M059J (cell line): ENCODE measurements at regions not wholly inside any gene's neighbourhood (a gene's known extent, or its start where the extent isn't known, plus 50 kb on each side); places are given as distances from the start of the nearest gene placed in this dataset.

Experiments
- DNase-seq: peaks from one replicate; pipeline ENCODE4 v3.0.0-alpha.2; 2012; ENCODE audit warnings: low read depth

DNA sequence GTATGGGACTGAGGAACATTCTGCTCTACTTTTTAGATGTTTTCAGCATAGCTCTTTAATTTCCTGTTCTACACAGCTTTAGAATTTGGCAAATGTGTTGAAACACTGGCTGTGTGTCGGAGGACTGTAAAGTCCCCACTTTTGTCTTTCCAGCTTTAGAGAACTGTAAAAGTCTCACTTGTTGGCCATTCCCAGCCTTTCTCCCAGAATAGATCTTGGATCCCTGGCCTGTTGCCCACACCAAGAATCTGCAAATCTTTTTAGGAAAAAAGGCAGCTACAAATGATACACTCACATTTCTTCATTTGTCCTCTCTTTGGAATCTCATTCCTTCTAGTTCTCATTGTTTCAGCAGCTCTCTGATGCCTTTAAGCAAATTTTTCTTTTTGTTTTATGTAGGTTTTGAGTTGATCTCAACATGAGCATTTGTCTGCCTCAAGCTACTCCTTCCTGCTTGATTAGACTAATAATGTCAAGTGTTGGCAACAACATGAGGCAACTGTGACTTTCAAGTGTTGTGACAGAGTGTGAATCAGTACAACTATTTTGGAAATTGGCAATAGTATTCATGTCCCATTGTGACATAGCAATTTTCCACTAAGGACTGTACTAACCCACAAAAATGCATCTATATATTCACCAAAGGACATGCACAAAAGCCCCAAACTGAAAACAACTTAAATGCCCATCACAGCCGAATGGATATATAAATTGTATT is 610.8 kb downstream of the EPHA4 start:
- no peak for DNase-seq

DNA sequence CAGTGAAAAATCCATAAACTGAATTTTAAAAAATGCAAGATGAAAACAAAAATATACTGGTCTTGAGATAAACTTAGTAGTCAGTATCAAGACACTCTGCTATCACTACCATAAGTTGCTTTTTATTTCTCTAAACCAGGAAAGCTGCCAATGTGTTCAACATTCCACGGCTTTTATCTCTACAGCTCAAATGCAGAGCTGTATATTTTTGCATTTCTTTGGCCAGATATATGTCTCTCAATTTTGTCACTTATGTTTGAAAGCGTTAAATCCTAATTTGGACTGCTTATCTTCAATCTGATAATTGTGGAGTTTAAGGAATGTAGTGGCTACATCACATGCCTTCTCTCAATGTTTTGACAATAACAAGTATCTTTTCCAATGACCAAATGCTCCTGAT is 609.5 kb downstream of the EPHA4 start:
- no peak for DNase-seq

DNA sequence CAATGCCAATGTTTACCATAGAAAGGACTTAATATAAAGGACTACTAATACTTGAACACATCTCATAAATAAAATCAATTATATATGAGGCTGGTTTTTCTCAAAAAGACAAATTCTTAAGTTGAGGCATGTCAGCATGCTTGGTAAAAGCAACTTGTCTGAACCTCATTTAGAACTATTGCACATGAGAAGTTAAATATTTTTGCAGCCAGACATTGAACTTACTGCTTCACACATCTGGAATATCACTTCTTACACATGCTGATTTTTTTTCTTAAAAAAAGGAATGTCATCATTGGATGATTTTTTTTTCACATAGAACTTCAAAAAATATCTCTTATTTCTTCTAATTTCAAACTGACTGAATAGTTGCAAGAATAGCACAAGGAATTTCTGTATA is 609.0 kb downstream of the EPHA4 start:
- DNase-seq, result no peak

DNA sequence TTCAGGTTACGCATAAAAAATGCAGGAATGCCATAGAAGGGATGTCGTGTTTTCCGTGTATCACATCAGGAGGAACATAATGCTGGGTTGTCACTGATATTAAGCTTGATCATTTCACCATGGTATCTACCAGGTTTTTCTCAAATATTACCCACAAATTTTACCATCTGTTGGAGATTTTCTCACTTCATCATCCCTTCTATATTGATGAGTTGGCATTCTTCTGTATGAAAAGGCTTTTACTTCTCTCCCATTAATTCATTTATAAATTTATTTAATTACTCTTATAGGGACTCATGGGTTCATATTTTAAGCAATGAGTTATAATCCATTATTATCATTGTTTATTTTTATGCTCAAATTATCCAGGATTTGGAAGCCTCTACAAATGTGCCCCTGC is 608.2 kb downstream of the EPHA4 start:
- no peak for DNase-seq

DNA sequence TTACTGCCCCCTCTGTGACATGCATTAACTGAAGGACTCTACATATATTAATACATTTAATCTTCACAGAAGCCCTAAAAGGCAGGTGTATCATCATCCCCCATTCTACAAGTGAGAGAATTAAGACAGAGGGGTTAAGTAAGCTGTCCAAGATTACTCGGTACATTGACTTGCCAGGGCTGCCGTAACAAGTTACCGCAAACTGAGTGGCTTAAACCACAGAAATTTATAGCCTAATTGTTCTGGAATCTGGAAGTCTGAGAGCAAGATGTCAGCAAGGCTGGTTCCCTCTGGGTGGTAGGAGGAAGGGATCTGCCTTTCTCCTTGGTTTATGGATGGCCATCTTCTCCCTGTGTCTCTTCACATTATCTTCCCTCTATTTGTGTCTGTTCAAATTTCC is 605.5 kb downstream of the EPHA4 start:
- peak; percentile 81 for DNase-seq

DNA sequence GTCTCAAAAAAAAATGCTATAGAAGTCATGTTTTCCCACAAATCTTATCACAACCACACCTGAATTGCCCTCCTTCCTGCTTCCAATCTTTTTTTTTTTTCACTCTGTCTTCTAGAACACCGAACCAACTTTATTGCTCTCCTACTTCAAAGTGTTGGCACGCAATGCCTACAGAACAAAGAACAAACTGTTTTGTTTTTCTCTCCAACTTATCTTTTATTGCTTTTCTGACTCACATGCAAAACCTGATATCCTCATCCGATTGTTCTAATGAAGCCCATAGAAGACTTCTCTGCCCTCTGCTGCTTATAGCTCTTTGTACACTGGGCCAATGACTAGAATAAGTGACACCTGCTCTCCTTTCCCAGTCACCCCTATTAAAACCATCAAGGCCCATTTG is 602.8 kb downstream of the EPHA4 start:
- DNase-seq, result peak; percentile 29

DNA sequence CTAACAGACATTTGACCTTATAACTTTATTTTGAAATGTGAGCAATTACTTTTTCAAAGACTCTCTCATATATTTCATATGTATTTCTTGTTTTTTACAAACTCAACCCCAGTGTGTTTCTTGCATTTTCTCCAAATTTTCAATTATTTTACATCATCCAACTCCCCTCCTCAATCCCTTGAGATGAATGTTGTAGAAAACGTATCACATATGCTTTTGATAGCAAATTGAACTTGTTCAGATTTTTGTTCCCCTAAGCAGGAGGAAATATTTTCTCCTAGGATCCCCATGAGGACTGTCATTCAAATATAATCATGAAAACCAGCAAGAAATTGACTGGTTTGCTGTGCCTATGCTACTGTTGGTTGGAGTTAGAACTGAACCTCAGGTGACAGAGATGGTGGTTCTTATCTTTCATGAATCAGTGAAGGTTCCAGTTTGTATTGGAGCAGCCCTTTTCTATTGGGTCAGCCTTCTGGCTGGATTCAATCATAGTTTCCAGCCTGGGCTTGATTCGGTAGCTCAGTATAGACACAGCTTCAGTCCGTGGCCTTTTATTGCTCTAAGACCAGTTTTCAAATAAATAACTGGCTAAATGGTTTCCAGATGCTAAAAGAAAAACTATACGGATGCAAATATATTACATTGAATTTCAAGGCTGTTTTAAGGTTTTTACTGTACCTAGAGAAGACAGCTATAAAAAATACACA is 591.0 kb downstream of the EPHA4 start:
- DNase-seq, result no peak

DNA sequence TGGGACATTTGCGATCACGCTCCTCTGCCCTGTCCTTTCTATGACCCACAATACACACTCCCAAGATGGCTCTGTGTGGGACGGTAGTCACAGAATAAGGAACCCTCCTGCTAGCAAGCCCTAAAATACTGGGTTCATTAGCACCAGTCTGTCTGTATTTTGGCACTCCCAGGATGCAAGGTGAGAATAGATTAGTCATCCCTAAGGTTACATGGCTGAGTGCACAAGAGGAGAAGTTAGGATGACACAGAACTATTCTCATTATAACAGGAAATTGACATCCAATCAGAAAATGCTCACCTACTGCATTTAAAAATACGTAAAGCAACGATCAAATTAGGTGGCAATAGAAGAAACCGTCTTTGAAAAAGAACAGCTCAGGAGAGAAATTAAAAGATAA is 590.2 kb downstream of the EPHA4 start:
- DNase-seq, result no peak

DNA sequence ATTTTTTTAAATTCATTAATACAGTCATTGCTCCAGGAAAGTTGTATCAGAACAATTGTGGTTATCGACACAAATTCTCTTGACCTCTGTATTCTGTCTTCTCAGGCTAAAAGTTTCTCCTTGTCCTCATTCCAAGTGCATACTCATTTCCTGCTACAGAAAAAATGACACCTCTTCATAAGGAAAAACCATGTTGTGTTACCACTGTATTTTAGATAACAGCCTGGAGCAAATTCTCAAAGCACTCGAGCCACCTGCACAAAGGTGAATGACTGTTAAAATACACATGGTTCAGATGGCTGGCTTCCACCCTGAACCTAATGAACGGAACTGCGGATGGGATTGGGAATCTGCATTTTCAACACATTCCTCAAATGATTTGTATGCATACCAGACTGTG is 586.5 kb downstream of the EPHA4 start:
- DNase-seq, result no peak

DNA sequence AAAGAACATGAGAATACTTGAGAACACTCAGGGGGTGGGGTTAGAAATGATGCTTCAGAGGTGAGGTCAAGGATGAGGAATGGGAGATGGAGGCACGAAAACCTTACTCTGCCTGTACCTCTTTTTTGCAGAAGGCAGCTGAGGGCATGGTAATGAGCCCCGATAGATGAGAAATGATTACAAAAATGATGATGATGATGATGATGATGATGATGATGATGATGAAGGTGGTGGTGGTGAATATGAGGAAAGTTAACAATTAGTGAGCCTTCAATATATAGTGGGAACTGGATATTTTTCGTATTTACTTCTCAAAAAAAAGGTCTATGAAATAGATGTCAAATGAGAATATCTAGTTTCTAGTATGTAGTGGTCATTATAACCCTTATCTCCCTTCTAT is 584.3 kb downstream of the EPHA4 start:
- no peak for DNase-seq

DNA sequence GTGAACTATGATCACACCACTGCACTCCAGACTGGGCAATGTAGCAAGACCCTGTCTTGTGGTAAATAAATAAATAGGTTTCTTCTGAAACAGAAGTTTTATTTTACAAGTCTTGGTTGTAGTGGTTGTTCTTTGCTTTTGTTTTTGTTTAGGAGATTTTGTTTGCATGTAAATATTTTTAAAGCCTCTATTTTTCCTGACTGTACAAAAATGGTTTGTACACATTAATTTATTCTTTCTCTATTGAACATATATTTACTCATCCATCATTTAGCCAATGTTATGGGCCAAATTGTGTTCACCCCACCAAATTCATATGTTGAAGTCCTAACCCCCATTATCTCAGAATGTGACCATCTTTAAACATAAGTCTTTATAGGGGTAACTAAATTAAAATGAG is 580.1 kb downstream of the EPHA4 start:
- DNase-seq, result no peak

DNA sequence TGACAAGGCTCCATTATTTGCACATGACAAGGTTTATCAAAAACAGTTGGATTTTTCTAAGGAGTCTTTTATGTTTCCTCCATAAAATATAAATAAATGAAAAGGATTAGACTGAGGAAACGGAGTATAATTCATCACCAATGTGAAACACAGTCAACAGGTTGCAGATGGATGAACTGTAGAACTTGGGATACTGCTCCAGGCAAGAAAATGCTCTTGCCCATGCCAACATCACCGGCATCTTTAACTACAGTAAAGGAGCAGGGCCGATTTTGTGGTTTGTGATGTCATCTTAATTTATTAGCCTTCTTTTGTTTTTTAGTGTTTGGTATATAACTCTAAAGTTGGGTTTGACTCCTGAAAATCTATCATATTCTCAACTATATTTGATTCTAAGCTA is 577.3 kb downstream of the EPHA4 start:
- DNase-seq, result peak; percentile 77

DNA sequence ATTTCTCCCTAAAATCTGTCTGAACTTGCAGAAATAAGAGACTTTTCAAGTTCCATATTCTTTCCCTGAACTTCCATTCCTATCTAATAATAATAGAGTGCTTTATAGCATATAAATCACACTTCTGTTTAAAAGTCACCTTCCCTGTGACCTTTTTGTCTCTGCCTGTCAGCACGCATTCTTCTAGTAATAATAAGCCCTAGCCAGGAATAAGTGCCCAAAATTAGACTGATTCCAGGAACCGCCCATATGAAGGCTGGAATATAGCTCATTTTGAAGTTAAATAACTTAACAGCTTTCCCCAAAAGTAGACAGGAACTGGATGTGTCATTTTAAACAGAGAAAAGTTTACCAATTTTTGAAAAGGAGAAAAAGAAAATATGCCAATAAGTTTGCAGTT is 576.5 kb downstream of the EPHA4 start:
- DNase-seq, result no peak

DNA sequence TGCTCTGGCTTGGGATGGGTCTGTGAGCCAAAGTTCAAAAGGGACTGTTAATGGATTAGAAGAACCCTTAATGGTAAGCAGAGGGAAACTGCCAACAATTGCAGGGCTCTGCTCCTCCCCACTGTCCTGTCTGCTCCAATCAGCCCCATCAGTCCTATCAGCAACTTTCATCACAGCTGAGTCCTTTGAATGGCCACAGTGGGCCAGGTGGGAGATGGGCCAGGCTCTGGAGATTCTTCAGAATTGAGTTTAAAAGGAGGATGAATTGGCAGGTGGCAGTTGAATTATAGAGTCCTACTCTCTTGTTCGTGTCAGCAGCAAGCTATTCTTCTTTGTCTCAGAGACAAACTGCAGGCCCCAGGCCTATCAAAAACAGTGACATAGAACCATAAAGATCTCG is 573.9 kb downstream of the EPHA4 start:
- DNase-seq, result no peak

DNA sequence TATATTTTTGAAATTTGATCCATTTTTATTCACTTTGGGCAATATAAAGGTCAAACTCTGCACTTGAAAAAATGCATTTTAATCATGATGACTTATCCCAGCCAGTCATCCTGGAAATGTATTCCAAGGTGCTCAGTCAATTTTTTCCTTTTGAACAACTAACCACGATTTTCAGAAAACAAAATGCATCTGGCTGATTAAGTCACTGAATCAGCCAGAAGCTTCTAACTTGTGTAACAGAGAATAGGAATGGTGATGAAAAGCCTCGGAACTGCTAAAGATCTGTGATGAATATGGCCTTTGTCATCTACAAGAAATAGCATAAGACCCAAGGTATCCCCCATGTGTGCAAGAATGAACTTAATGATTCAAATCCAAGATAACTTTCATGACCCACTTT is 572.7 kb downstream of the EPHA4 start:
- DNase-seq, result peak; percentile 57

DNA sequence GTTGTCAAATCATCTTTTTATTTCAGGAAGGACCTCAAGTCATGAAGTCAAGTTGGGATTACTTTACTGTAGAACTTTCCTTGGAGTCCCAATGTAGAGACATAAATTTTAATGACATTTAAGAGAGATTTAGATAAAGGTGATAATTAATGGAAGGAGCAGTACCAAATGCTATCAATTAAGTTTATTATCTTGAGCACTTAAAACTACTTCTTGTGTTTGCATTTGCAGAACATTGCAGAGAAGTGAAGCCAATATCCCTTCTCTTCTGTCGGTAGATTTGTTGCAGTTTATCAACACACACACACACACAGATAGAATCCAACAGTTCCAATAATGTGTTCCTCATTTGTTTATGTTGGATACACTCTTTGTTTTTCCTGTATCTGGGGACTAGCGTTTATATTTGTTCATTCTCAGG is 570.7 kb downstream of the EPHA4 start:
- DNase-seq, result no peak

DNA sequence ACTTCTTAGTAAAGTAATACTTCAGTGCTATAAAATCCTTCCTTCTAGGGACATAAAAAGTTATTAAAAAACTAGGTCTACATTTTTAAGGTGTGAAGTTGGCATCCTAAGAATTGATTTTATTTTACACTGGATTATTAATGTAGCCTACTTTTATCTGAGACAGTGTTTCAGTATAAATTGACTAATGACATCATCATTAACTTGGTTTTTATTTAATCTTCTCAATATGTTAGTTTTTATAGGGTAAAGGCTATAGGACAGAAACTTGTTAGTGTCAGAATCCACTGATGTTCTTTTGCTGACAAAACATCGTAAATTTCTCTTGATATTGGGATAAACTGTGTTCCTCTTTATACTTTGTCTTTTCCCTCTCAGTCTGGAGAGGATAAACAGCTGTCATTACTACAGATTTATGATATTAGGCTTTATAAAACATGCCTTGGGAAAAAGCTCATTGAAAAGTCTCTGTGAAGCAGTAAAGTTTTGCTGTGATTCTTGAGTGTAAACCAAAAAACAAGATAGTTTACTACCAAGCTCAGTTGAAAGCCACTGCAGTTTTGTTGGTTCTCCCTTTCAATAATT is 569.9 kb downstream of the EPHA4 start:
- no peak for DNase-seq

DNA sequence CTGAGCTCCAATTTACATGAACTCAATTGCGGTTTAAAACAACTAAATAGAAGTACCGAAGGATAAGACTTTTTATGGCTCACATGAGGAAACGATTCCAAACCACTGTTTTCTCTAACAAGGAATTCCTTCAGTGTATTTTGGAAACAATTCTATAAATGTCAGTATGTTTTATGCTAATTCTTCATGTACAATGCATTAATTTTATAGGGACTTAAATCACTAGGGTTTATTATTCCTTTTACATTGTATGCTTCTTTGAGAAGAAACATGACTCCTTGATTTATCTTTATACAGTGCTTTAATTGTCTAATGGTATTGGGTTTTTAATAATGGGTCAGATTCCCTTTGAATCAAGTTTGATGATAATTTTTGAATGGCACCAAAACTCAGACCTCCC is 566.8 kb downstream of the EPHA4 start:
- no peak for DNase-seq

DNA sequence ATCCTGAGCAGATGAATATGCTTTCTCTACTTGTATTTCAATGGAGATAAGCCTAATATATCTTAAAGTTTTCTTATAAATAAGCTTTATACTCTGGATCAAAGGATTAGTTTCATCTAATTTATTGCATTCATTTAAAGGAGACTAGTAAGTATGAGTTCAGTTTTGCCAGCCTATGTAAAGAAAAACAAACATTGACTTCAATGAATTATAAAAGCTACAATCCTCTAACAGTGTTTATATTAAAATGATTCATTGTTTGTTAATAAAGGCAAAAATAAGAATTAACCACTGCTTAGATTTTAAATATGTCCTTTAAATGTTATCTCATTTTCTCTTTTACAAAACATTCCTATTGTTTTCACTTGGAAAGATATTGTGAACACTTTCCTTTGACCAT is 566.0 kb downstream of the EPHA4 start:
- DNase-seq, result no peak

DNA sequence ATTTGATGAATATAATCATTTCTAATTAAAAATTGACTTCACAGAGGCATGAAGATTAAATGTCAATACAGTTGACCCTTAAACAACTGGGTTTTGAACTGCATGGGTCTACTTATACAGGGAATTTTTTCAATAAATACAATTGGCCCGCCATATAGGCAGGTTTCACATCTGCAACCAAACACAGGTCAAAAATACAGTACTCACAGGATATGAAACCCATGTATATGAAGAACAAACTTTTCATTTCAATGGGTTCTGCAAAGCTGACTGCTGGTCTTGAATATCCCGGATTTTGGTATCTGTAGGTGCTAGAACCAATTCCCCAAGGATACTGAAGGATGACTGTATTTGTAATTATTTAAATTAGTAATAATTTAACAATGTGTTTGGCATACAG is 555.6 kb downstream of the EPHA4 start:
- DNase-seq, result no peak

DNA sequence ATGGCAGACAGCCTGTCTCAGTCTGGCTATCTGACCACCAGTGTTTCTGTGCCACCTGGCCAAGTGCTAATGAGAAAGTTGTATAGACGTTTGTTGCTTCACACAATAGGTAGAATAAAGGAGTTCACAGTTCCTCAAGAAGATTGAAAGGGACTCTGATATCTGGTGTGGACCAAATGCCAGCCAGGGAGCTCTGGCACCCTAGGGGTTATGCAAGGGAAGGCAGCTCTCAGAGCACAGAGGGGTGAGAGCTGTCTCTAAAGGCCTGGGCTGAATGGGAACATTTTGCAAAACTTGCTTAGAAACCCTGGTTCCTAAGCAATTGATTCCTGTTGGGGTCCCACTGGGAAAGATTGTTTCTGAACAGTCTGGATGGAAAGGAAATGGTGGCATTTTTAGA is 553.8 kb downstream of the EPHA4 start:
- no peak for DNase-seq

DNA sequence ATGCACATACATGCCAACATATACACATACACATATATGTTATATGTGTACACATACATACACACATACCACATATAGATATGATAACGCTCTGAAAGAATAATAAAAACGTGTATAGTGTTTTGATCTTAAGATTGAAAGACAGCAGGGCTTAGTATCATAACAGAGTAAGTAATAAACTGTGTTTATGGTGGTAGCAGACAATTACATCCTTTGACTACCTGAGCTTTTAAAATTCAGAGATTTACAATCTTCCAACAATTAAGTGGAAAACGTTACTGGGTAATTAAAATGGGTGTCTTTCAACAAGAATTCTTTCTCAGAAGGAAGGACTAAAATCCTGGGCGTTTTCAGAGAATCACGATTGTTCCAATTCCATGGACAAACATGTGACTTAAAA is 552.4 kb downstream of the EPHA4 start:
- no peak for DNase-seq

DNA sequence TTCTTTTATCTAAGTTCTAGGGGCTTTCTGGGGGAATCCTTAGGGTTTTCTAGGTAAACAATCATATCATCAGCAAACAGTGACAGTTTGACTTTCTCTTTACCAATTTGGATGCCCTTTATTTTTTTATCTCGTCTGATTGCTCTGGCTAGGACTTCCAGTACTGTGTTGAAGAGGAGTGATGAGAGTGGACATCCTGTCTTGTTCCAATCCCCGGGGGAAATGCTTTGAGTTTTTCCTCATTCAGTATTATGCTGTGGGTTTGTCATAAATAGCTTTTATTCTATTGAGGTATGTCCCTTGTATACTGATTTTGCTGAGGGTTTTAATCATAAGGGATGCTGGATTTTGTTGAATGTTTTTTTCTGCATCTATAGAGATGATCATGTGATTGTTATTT is 549.5 kb downstream of the EPHA4 start:
- no peak for DNase-seq
